ENCODE measurements at regions not wholly inside any gene's neighbourhood (a gene's known extent, or its start where the extent isn't known, plus 50 kb on each side); places are given as distances from the start of the nearest gene placed in this dataset.

DNA sequence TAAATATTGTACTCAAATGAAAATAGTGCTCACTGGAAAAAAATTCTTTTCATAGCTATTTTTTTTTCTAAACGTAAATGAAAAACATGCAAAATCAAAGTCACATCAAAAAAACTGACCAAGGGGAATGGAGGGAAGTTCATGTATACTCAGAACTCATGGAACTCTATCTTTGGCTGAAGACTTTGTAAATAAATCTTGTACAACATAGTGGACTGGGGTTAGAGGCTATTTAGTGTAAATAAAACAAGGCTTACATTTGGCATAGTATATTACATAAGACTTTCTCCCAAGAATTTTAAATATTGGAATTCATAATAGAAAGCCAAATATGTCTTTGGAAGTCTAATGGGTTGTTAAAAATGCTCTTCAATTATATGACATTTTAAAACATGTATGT lies 59.8 kb upstream of the PDE5A start:
- DNase-seq (ENCODE audit: low spot score in 2 of 2) = no peak
- H3K4me1 ChIP-seq = no peaks in the 10 kb centered on the region
- no peaks in the 10 kb centered on the region for H3K27me3 ChIP-seq (ENCODE audit: low read depth)
- no peaks in the 10 kb centered on the region for H3K36me3 ChIP-seq (replicated peaks)
- H3K9me3 ChIP-seq = peaks cover 10% of the 10 kb centered on the region
- no peak overlapping the region for H3K4me3 ChIP-seq
- in situ Hi-C loops (cut with MboI; ENCODE audit: low sequenced_read_pairs) = no loop called here

DNA sequence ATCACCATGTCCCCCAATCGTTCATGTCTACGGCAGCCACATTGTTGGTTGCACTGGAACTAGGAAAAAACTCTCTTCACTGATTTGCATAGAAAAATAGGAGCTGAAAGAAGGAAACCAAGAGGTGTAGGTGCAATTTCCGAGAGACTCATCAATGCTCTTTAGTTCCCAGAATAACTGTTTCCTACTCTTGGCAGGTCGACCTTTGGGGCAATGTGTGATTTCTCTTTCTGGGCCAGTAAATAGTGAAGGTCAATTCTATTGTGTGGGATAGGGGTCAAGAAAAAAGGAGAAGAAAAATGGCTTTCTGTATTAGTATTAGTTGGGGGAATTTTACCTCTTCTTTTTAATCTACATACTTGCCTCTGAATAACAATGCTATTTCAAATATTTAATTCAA lies 55.9 kb upstream of the PDE5A start:
- Histone ChIP-seq H3K4me3 (no peak overlapping the region), H3K27me3 (ENCODE audit: low read depth) (no peaks in the 10 kb centered on the region), H3K9me3 (no peaks in the 10 kb centered on the region), H3K36me3 (replicated peaks) (no peaks in the 10 kb centered on the region), H3K4me1 (peaks cover 10% of the 10 kb centered on the region)
- DNase-seq (ENCODE audit: low spot score in 2 of 2) = no peak
- in situ Hi-C loops (cut with MboI; ENCODE audit: low sequenced_read_pairs) = no loop called here

DNA sequence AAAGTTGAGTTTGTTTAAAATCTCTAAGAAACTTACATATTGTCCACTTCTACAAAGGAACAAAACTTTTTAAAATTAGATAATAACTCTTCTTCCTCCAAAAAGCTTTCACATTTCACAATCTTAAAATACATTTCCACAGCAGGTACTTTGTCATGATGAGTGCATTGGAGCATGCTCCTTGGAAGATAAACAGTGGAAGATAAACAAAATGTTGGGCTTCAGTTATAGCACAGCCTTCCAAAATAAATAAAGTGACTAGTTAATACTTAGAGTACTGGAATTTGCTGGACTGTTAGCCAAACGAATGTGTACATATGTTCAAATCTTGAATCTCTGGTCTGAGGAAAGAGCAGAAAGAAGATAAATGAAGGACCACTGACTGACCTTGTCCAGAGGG lies 54.9 kb upstream of the PDE5A start:
- Histone ChIP-seq H3K4me1 (peaks cover 10% of the 10 kb centered on the region), H3K36me3 (replicated peaks) (no peaks in the 10 kb centered on the region), H3K4me3 (no peak overlapping the region), H3K9me3 (no peaks in the 10 kb centered on the region), H3K27me3 (ENCODE audit: low read depth) (no peaks in the 10 kb centered on the region)
- DNase-seq (ENCODE audit: low spot score in 2 of 2) = no peak
- in situ Hi-C loops (cut with MboI; ENCODE audit: low sequenced_read_pairs) = no loop called here

DNA sequence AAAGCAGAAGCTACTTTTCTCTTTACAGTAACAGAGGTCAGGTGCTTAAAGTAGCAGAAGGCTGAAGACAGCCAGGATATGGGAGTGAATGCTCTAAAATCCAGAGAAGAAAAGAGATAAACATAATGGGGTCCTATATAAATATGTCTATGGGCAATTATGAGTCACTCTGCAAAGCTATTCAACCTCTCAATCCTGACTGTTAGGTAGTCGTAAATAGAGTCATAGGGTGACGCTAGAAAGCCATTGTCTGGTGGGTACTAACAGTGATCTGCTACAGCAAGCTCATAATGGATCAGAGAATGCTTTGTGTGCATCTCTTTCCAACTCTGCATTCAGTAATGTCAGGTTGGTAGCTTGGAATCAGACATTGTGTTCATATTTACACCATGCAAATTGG lies 53.5 kb upstream of the PDE5A start:
- in situ Hi-C loops (cut with MboI; ENCODE audit: low sequenced_read_pairs) = no loop called here
- H3K4me1 ChIP-seq = peaks cover 10% of the 10 kb centered on the region
- no peak overlapping the region for H3K4me3 ChIP-seq
- no peaks in the 10 kb centered on the region for H3K36me3 ChIP-seq (replicated peaks)
- H3K9me3 ChIP-seq = no peaks in the 10 kb centered on the region
- peak in 1 of 2 experiments; percentile 62 for DNase-seq (ENCODE audit: low spot score in 2 of 2)
- H3K27me3 ChIP-seq (ENCODE audit: low read depth) = no peaks in the 10 kb centered on the region

DNA sequence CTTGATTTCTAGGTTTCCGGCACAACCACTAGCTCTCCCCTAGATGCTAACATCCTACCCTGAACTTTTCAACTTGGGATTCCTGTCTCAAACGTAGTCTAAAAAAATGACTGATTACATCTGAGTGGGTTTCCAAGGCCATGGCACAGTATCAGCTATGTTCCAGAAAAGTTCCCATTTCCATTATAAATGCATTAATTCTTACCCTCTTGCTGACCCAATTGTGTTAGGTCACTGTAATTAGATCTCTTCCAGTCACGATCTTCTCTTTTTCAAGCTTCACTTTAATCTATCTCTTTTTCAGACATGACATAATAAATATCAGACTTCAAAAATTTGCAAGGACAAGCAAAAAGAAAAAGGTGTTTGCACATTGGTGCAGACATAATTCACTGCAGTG lies 50.6 kb upstream of the PDE5A start:
- in situ Hi-C loops (cut with MboI; ENCODE audit: low sequenced_read_pairs) = no loop called here
- no peaks in the 10 kb centered on the region for H3K9me3 ChIP-seq
- H3K4me1 ChIP-seq = peaks cover 10% of the 10 kb centered on the region
- no peak for DNase-seq (ENCODE audit: low spot score in 2 of 2)
- no peak overlapping the region for H3K4me3 ChIP-seq
- no peaks in the 10 kb centered on the region for H3K36me3 ChIP-seq (replicated peaks)
- H3K27me3 ChIP-seq (ENCODE audit: low read depth) = no peaks in the 10 kb centered on the region

DNA sequence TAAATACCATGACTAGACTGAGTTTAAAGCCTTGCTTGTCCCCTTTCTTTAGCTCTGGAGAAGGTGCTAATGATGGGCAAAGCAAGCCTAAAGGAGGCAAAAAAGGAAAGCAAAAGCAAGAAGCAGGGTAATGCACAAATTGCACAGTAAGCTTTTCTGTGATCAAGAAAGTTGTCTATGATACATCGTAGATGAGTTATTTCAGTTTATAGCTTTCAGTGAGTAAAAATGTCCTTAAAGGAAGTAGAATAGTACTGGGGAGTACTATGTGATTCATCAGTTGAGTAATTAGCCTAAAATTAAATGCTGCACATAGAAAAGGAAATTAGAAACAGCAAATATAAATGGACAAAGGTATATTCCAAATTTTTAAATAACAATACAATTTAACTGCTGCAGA lies 50.2 kb upstream of the PDE5A start:
- Histone ChIP-seq H3K9me3 (no peaks in the 10 kb centered on the region), H3K36me3 (replicated peaks) (no peaks in the 10 kb centered on the region), H3K27me3 (ENCODE audit: low read depth) (no peaks in the 10 kb centered on the region), H3K4me3 (no peak overlapping the region), H3K4me1 (peaks cover 10% of the 10 kb centered on the region)
- no peak for DNase-seq (ENCODE audit: low spot score in 2 of 2)
- in situ Hi-C loops (cut with MboI; ENCODE audit: low sequenced_read_pairs) = no loop called here
